B cell (primary cell): ENCODE measurements at regions not wholly inside any gene's neighbourhood (a gene's known extent, or its start where the extent isn't known, plus 50 kb on each side); places are given as distances from the start of the nearest gene placed in this dataset.

ENCODE experiments used
- ATAC-seq: fragments of 200-7000 bp; cut with Tn5 transposase; one replicate; pipeline ENCODE4 v1.10.0; 2021; ENCODE audit warnings: low read depth, mild to moderate bottlenecking, moderate number of reproducible peaks, moderate library complexity
- CTCF ChIA-PET: fragments of 350-600 bp; sonication (Branson Sonifier 250); formaldehyde crosslinking; loops from one replicate; lab custom pipeline; 2021; ENCODE audit warnings: antibody characterized with exemption, inconsistent platforms; lab: Charles Lee
- POLR2A ChIA-PET: fragments of 350-600 bp; sonication (Branson Sonifier 250); formaldehyde crosslinking; loops from one replicate; lab custom pipeline; 2021; ENCODE audit warnings: antibody characterized with exemption; lab: Charles Lee
- DNase-seq: peaks from one replicate; pipeline ENCODE4 v3.0.0; 2013
- H2AFZ ChIP-seq: 2 replicates; pipeline ENCODE4 v1.6.1; 2012; ENCODE audit warnings: mild to moderate bottlenecking, low read depth, low read length; ENCODE audit not compliant: insufficient read depth, poor library complexity, severe bottlenecking
- H3K27ac ChIP-seq, 2 donors: 1 replicate in 1 of 2; 2 replicates in 1 of 2; pipeline ENCODE4 v1.5.1; 2012 to 2013; ENCODE audit warnings: low read length in 2 of 2, mild to moderate bottlenecking in 2 of 2, moderate library complexity in 1 of 2
- H3K27me3 ChIP-seq, 4 experiments: fragments of 200-600 bp in 1 of 4; sonication (generic) in 1 of 4; replicated peaks in 1 of 4; 1 replicate in 2 of 4; 2 replicates in 2 of 4; pipeline versions ENCODE4 v1.6.1 to v1.7.0; 2013 to 2016; ENCODE audit warnings: low read length in 3 of 4, mild to moderate bottlenecking in 2 of 4, mixed read lengths in 1 of 4, moderate library complexity in 1 of 4; ENCODE audit not compliant: insufficient read depth in 4 of 4, control insufficient read depth in 3 of 4; ENCODE audit errors: control extremely low read depth in 1 of 4
- H3K36me3 ChIP-seq, 2 experiments: replicated peaks in 1 of 2; 1 replicate in 1 of 2; 2 replicates in 1 of 2; pipeline versions ENCODE4 v1.6.1 to v1.7.1; 2013; ENCODE audit warnings: low read length in 1 of 2; ENCODE audit not compliant: insufficient read depth in 2 of 2, control insufficient read depth in 1 of 2; ENCODE audit errors: control extremely low read depth in 1 of 2, extremely low read depth in 1 of 2
- H3K4me1 ChIP-seq, 2 donors: fragments of 200-600 bp in 1 of 2; sonication (generic) in 1 of 2; 1 replicate in 1 of 2; 2 replicates in 1 of 2; pipeline versions ENCODE4 v1.5.1 to v1.6.1; 2013 to 2017; ENCODE audit warnings: low read length in 2 of 2; ENCODE audit not compliant: control insufficient read depth in 2 of 2, insufficient read depth in 2 of 2
- H3K4me2 ChIP-seq: replicated peaks from 2 replicates; pipeline ENCODE3; 2012; ENCODE audit warnings: mild to moderate bottlenecking, low read depth, low read length; ENCODE audit not compliant: poor library complexity, severe bottlenecking
- H3K4me3 ChIP-seq, 5 experiments: fragments of 200-600 bp in 1 of 5; sonication (generic) in 1 of 5; 1 replicate in 3 of 5; 2 replicates in 2 of 5; pipeline versions ENCODE4 v1.5.1 to v1.7.0; 2011 to 2016; ENCODE audit warnings: low read length in 4 of 5, mild to moderate bottlenecking in 4 of 5, low read depth in 2 of 5, control low read depth in 1 of 5, moderate library complexity in 1 of 5; ENCODE audit not compliant: insufficient read depth in 1 of 5; ENCODE audit errors: control extremely low read depth in 1 of 5, extremely low read depth in 1 of 5
- H3K79me2 ChIP-seq: fragments of 200-600 bp; sonication (generic); one replicate; pipeline ENCODE4 v1.6.0; 2016; ENCODE audit warnings: low read length; ENCODE audit not compliant: control insufficient read depth, insufficient read depth
- H3K9ac ChIP-seq: fragments of 200-600 bp; sonication (generic); 2 replicates; pipeline ENCODE4 v1.6.1; 2017; ENCODE audit warnings: mild to moderate bottlenecking, low read length, moderate library complexity
- H3K9me3 ChIP-seq, 3 donors: one replicate each; pipeline versions ENCODE4 v1.6.1 to v1.7.1; 2013; ENCODE audit warnings: low read length in 2 of 3; ENCODE audit not compliant: control insufficient read depth in 2 of 3, insufficient read depth in 1 of 3; ENCODE audit errors: control extremely low read depth in 1 of 3
- H4K20me1 ChIP-seq: 2 replicates; pipeline ENCODE4 v1.6.0; 2012; ENCODE audit warnings: mild to moderate bottlenecking, low read length; ENCODE audit not compliant: insufficient read depth, control insufficient read depth, poor library complexity, severe bottlenecking
- H3K27ac Mint-ChIP-seq: one replicate; pipeline ENCODE4 v1.8.0; 2021; ENCODE audit warnings: mixed read lengths
- H3K27me3 Mint-ChIP-seq: one replicate; pipeline ENCODE4 v1.8.0; 2021; ENCODE audit warnings: mixed read lengths
- H3K4me1 Mint-ChIP-seq: one replicate; pipeline ENCODE4 v1.8.0; 2021; ENCODE audit warnings: mixed read lengths
- H3K4me3 Mint-ChIP-seq: one replicate; pipeline ENCODE4 v1.8.0; 2021; ENCODE audit warnings: mixed read lengths
- H3K9me3 Mint-ChIP-seq: one replicate; pipeline ENCODE4 v1.8.0; 2022; ENCODE audit warnings: mixed read lengths; ENCODE audit not compliant: insufficient read depth
- EZH2 ChIP-seq: IDR thresholded peaks from 2 replicates; pipeline ENCODE4 v1.6.1; 2012; ENCODE audit warnings: borderline replicate concordance, low read depth, mild to moderate bottlenecking, moderate library complexity, low read length; ENCODE audit not compliant: insufficient read depth, poor library complexity, severe bottlenecking
- WGBS: methylation state at CpG from one replicate; pipeline ENCODE4 v1.1.5; 2013; ENCODE audit warnings: missing lambda C conversion rate; ENCODE audit not compliant: insufficient coverage; 5-methylcytosine and 5-hydroxymethylcytosine counted together
- intact Hi-C: fragments of 100-400 bp; cut with micrococcal nuclease; formaldehyde crosslinking; loops from one replicate; pipeline ENCODE4 v1.10.0; 2022
- TF ChIP-seq, protein P1 (sequence below): fragments of 200-600 bp; IDR thresholded peaks from one replicate; pipeline ENCODE4 v1.8.0; 2022; ENCODE audit warnings: antibody characterized with exemption, mild to moderate bottlenecking

DNA sequence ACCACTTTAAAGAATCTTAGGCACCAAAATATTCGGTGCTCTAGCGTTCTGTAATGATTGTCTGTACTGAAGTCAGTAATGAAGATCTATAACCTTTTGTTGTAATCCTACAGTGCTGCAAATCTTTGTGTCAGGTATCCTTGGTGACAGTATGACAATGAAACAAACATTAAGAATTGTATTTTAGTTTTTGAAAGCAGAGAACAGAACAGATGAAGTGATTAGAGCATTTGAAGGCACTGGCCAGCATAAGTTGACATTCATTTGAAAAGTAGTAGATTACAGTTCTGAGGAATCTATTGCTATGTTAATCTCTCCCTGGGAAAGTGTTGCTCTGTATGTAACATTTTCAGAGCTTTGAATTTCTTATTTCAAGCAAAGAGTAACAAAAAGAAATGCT, 451.2 kb downstream of the NUP35 start:
- DNase-seq (no peak), ATAC-seq (no peak)
- H4K20me1 ChIP-seq = no peaks in the 10 kb centered on the region
- CTCF ChIA-PET = no interaction called here
- H2AFZ ChIP-seq = no peak overlapping the region
- no CpG with 5 or more reads among the region's 2 CpGs for WGBS
- Mint-ChIP-seq H3K27me3 (no peaks in the 10 kb centered on the region), H3K4me1 (no peaks in the 10 kb centered on the region), H3K9me3 (no peaks in the 10 kb centered on the region), H3K4me3 (no peak overlapping the region), H3K27ac (no peak overlapping the region)
- H3K27ac ChIP-seq = no peak overlapping the region
- no peak overlapping the region for H3K4me2 ChIP-seq
- intact Hi-C loops = no loop called here
- H3K36me3 ChIP-seq = no peaks in the 10 kb centered on the region
- H3K79me2 ChIP-seq = no peaks in the 10 kb centered on the region
- no peak overlapping the region for H3K4me3 ChIP-seq
- POLR2A ChIA-PET = no interaction called here
- no peak overlapping the region for H3K9ac ChIP-seq
- no peaks in the 10 kb centered on the region for H3K27me3 ChIP-seq
- TF ChIP-seq, protein P1, sequence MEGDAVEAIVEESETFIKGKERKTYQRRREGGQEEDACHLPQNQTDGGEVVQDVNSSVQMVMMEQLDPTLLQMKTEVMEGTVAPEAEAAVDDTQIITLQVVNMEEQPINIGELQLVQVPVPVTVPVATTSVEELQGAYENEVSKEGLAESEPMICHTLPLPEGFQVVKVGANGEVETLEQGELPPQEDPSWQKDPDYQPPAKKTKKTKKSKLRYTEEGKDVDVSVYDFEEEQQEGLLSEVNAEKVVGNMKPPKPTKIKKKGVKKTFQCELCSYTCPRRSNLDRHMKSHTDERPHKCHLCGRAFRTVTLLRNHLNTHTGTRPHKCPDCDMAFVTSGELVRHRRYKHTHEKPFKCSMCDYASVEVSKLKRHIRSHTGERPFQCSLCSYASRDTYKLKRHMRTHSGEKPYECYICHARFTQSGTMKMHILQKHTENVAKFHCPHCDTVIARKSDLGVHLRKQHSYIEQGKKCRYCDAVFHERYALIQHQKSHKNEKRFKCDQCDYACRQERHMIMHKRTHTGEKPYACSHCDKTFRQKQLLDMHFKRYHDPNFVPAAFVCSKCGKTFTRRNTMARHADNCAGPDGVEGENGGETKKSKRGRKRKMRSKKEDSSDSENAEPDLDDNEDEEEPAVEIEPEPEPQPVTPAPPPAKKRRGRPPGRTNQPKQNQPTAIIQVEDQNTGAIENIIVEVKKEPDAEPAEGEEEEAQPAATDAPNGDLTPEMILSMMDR = no peak
- no peak for TF ChIP-seq EZH2
- peaks cover 0 to 7% (median 3%) of the 10 kb centered on the region in 3 donors for H3K9me3 ChIP-seq
- H3K4me1 ChIP-seq = no peaks in the 10 kb centered on the region

DNA sequence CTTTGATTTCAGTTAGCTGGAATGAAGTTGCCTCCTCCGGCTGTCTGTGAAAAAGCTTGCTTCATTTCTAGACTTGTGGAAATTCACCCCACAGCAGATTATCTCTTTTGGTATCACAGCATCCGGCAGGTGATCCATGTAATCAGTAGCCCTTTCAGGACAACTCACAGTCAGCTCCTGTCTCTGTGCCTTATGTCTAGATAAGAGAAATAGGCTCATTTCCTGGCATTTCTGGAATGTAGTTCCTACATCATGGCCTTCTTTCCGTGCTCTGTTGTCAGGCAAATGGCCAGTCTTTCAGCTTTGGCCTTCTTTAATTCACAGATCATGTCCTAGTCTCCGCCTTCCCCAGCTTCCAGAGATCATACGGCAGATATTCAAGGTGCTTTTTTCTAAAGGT, 455.4 kb downstream of the NUP35 start:
- Histone ChIP-seq H3K36me3 (no peaks in the 10 kb centered on the region), H3K27ac (no peak overlapping the region), H2AFZ (no peak overlapping the region), H3K9ac (no peak overlapping the region), H3K4me3 (no peak overlapping the region), H3K4me2 (no peak overlapping the region), H3K79me2 (no peaks in the 10 kb centered on the region), H3K27me3 (no peaks in the 10 kb centered on the region), H4K20me1 (no peaks in the 10 kb centered on the region), H3K4me1 (no peaks in the 10 kb centered on the region), H3K9me3 (no peaks in the 10 kb centered on the region)
- POLR2A ChIA-PET = no interaction called here
- no peaks in the 10 kb centered on the region for H3K4me1 Mint-ChIP-seq
- intact Hi-C loops = no loop called here
- no peaks in the 10 kb centered on the region for H3K9me3 Mint-ChIP-seq
- DNase-seq (no peak), ATAC-seq (no peak)
- CTCF ChIA-PET = no interaction called here
- H3K27me3 Mint-ChIP-seq = no peaks in the 10 kb centered on the region
- H3K4me3 Mint-ChIP-seq = no peak overlapping the region
- TF ChIP-seq EZH2 = no peak
- TF ChIP-seq, protein P1 = no peak
- H3K27ac Mint-ChIP-seq = no peak overlapping the region
- WGBS = 78% methylated on average over 3 of the region's 5 CpGs
